Fibroblast of the aortic adventitia (primary cell): ENCODE measurements at regions not wholly inside any gene's neighbourhood (a gene's known extent, or its start where the extent isn't known, plus 50 kb on each side); places are given as distances from the start of the nearest gene placed in this dataset.

ENCODE experiments used
- DNase-seq: peaks from one replicate; pipeline ENCODE4 v3.0.0-alpha.2; 2010; ENCODE audit warnings: low read depth
- H3K4me3 ChIP-seq: 2 replicates; pipeline ENCODE4 v1.5.1; 2011; ENCODE audit warnings: low read depth, mild to moderate bottlenecking, control low read depth, low read length, moderate library complexity
- CTCF ChIP-seq: IDR thresholded peaks from 2 replicates; pipeline ENCODE4 v1.5.1; 2011; ENCODE audit warnings: mild to moderate bottlenecking, low read length, control low read depth, inconsistent platforms; ENCODE audit not compliant: insufficient read depth

- DNase-seq: no peak
- H3K4me3 ChIP-seq: no peak overlapping the region
- no peak for TF ChIP-seq CTCF
These were observed 174.6 kb downstream of the ANXA2 start for GRCh38 chr15:60223176-60223575.

GRCh38 chr15:60226924-60227323 is 170.9 kb downstream of the ANXA2 start:
- H3K4me3 ChIP-seq: no peak overlapping the region
- no peak for TF ChIP-seq CTCF
- DNase-seq: no peak

- peak; percentile 15 for DNase-seq
These were observed 169.7 kb downstream of the ANXA2 start for GRCh38 chr15:60228101-60228500.

GRCh38 chr15:60228619-60229018 is 169.2 kb downstream of the ANXA2 start:
- no peak for DNase-seq
- no peak for TF ChIP-seq CTCF
- no peak overlapping the region for H3K4me3 ChIP-seq

More at GRCh38 chr15:60228101-60228500, 169.7 kb downstream of the ANXA2 start:
- no peak overlapping the region for H3K4me3 ChIP-seq
- no peak for TF ChIP-seq CTCF

DNA sequence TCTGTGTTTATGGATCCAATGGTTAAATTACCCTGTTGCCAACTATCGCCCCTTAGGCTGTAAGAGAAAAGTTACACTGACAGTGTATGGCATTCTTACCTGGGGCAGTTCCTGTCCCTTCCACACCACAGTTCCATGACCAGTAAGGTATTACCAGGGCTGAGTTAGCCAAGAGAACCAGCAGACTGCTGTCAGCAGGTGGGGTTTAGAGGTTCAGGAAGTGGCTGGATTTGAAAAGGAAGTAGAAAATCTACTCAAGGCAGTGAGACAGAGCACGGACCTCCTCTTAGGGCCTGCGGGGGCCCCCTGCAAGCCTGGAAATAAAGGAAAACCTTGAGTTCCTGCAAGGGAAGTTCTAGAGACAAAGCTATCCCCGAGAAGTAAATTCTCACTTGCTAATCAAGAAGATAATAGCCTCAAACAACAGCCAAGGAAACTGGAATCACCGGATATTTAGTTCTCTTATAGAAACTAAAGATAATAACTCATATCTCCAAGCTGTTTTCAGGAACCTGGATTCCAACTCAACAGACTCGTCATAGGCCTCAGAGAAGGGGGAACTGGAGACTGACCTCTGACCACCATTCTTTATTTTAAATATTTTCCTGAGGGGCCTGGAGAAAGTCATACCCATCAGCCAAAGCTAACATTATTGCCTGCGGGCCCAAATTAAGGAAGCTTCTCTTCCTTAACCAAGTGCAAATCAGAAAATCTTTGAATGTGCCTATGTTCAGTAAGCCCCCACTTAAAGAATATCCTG is 161.7 kb downstream of the ANXA2 start:
- TF ChIP-seq CTCF: no peak
- H3K4me3 ChIP-seq: no peak overlapping the region
- DNase-seq: no peak

- H3K4me3 ChIP-seq: no peak overlapping the region
- DNase-seq: no peak
- TF ChIP-seq CTCF: no peak
These were observed 160.3 kb downstream of the ANXA2 start for GRCh38 chr15:60237446-60237845.

GRCh38 chr15:60243769-60244168 is 154.0 kb downstream of the ANXA2 start:
- DNase-seq: no peak
- no peak overlapping the region for H3K4me3 ChIP-seq
- TF ChIP-seq CTCF: no peak
